ENCODE measurements at regions not wholly inside any gene's neighbourhood (a gene's known extent, or its start where the extent isn't known, plus 50 kb on each side); places are given as distances from the start of the nearest gene placed in this dataset.
"Not testable (repeated sequence)": the region's sequence is repeated elsewhere in the genome, so short reads cannot be mapped to it uniquely, and the experiment has no call there.

GRCh38 chr2:172261292-172261691 lies 158.6 kb upstream of the DLX2 start:
- DNase-seq (ENCODE audit: low spot score), result no peak

- DNase-seq (ENCODE audit: low spot score), result no peak
Observed at GRCh38 chr2:172262486-172262885, 159.8 kb upstream of the DLX2 start.

GRCh38 chr2:172264820-172265219 lies 162.1 kb upstream of the DLX2 start:
- not testable (repeated sequence) for DNase-seq (ENCODE audit: low spot score)

- DNase-seq (ENCODE audit: low spot score), result not testable (repeated sequence)
Observed at GRCh38 chr2:172269507-172270244, 157.7 kb upstream of the ITGA6 start.

- DNase-seq (ENCODE audit: low spot score), result no peak
Observed at GRCh38 chr2:172270278-172271079, 156.9 kb upstream of the ITGA6 start.

- no peak for DNase-seq (ENCODE audit: low spot score)
Observed at GRCh38 chr2:172273910-172274571, 153.3 kb upstream of the ITGA6 start.

GRCh38 chr2:172275239-172275638 lies 152.1 kb upstream of the ITGA6 start:
- no peak for DNase-seq (ENCODE audit: low spot score)

- no peak for DNase-seq (ENCODE audit: low spot score)
Observed at GRCh38 chr2:172276961-172277360, 150.4 kb upstream of the ITGA6 start.

GRCh38 chr2:172278667-172279066 lies 148.7 kb upstream of the ITGA6 start:
- no peak for DNase-seq (ENCODE audit: low spot score)

- DNase-seq (ENCODE audit: low spot score), result no peak
Observed at GRCh38 chr2:172279214-172279613, 148.2 kb upstream of the ITGA6 start.

- DNase-seq (ENCODE audit: low spot score), result no peak
Observed at GRCh38 chr2:172279813-172280212, 147.6 kb upstream of the ITGA6 start.

- DNase-seq (ENCODE audit: low spot score), result no peak
Observed at GRCh38 chr2:172280571-172281361, 146.6 kb upstream of the ITGA6 start.

GRCh38 chr2:172281648-172282570 lies 145.5 kb upstream of the ITGA6 start:
- no peak for DNase-seq (ENCODE audit: low spot score)

- DNase-seq (ENCODE audit: low spot score), result peak; percentile 73
Observed at GRCh38 chr2:172282944-172283343, 144.4 kb upstream of the ITGA6 start.

- no peak for DNase-seq (ENCODE audit: low spot score)
Observed at GRCh38 chr2:172283476-172283875, 143.9 kb upstream of the ITGA6 start.

GRCh38 chr2:172284209-172284608 lies 143.2 kb upstream of the ITGA6 start:
- no peak for DNase-seq (ENCODE audit: low spot score)

- DNase-seq (ENCODE audit: low spot score), result peak; percentile 85
Observed at GRCh38 chr2:172285010-172285621, 142.3 kb upstream of the ITGA6 start.

- DNase-seq (ENCODE audit: low spot score), result no peak
Observed at GRCh38 chr2:172285760-172286159, 141.6 kb upstream of the ITGA6 start.

GRCh38 chr2:172287190-172287589 lies 140.2 kb upstream of the ITGA6 start:
- DNase-seq (ENCODE audit: low spot score), result no peak

GRCh38 chr2:172287605-172288315 lies 139.6 kb upstream of the ITGA6 start:
- no peak for DNase-seq (ENCODE audit: low spot score)
